WTC11 (cell line): ENCODE measurements at regions not wholly inside any gene's neighbourhood (a gene's known extent, or its start where the extent isn't known, plus 50 kb on each side); places are given as distances from the start of the nearest gene placed in this dataset.

Experiments
- ATAC-seq: fragments of 200-7000 bp; cut with Tn5 transposase; 2 replicates; pipeline ENCODE4 v1.10.0; 2021; ENCODE audit warnings: mild to moderate bottlenecking, moderate library complexity
- CTCF ChIA-PET: fragments of 300-600 bp; sonication (Branson Sonifier 250); formaldehyde crosslinking; loops from one replicate; lab custom pipeline; 2021; ENCODE audit warnings: antibody characterized with exemption; lab: Charles Lee
- POLR2A ChIA-PET: fragments of 350-600 bp; sonication (Branson Sonifier 250); formaldehyde crosslinking; loops from one replicate; lab custom pipeline; 2021; ENCODE audit warnings: antibody characterized with exemption; lab: Charles Lee
- DNase-seq: peaks from one replicate; pipeline ENCODE4 v3.0.0; 2021; ENCODE audit warnings: low spot score
- H3K27ac Mint-ChIP-seq: 2 replicates; pipeline ENCODE4 v1.8.0; 2021; ENCODE audit warnings: mixed read lengths
- H3K27me3 Mint-ChIP-seq: 2 replicates; pipeline ENCODE4 v1.8.0; 2021; ENCODE audit warnings: low read depth, mild to moderate bottlenecking, moderate library complexity, mixed read lengths
- H3K36me3 Mint-ChIP-seq: 2 replicates; pipeline ENCODE4 v1.8.0; 2021; ENCODE audit warnings: mixed read lengths
- H3K4me1 Mint-ChIP-seq: 2 replicates; pipeline ENCODE4 v1.8.0; 2022; ENCODE audit warnings: mixed read lengths
- H3K4me3 Mint-ChIP-seq: 2 replicates; pipeline ENCODE4 v1.8.0; 2021; ENCODE audit warnings: mild to moderate bottlenecking, moderate library complexity, mixed read lengths
- H3K9me3 Mint-ChIP-seq: 2 replicates; pipeline ENCODE4 v1.8.0; 2021; ENCODE audit warnings: mixed read lengths
- CBFB ChIP-seq: sonication (generic); formaldehyde crosslinking; IDR thresholded peaks from 2 replicates; pipeline ENCODE4 v1.8.1; 2022; ENCODE audit warnings: mild to moderate bottlenecking, low read depth, missing genetic modification reagents
- CREB1 ChIP-seq: sonication (generic); formaldehyde crosslinking; IDR thresholded peaks from 2 replicates; pipeline ENCODE4 v1.8.0; 2023; ENCODE audit warnings: mild to moderate bottlenecking, missing genetic modification reagents
- ESRRA ChIP-seq: sonication (generic); formaldehyde crosslinking; IDR thresholded peaks from 2 replicates; pipeline ENCODE4 v1.8.1; 2022; ENCODE audit warnings: mild to moderate bottlenecking, missing genetic modification reagents, borderline replicate concordance
- FOXK1 ChIP-seq: sonication (generic); formaldehyde crosslinking; IDR thresholded peaks from 2 replicates; pipeline ENCODE4 v1.8.0; 2022; ENCODE audit warnings: mild to moderate bottlenecking, moderate library complexity, missing genetic modification reagents
- MYBL2 ChIP-seq: sonication (generic); formaldehyde crosslinking; IDR thresholded peaks from 2 replicates; pipeline ENCODE4 v1.8.1; 2023; ENCODE audit warnings: mild to moderate bottlenecking, moderate library complexity, missing genetic modification reagents
- OVOL2 ChIP-seq: fragments of 250-450 bp; sonication (Bioruptor Pico); IDR thresholded peaks from 2 replicates; pipeline ENCODE4 v1.9.0; 2021; ENCODE audit warnings: mild to moderate bottlenecking, borderline replicate concordance
- RORB ChIP-seq: fragments of 250-450 bp; sonication (Bioruptor Pico); IDR thresholded peaks from 2 replicates; pipeline ENCODE4 v1.9.0; 2021; ENCODE audit warnings: mild to moderate bottlenecking
- SP1 ChIP-seq: sonication (generic); formaldehyde crosslinking; conservative IDR thresholded peaks from 2 replicates; pipeline ENCODE4 v1.8.1; 2022; ENCODE audit warnings: missing genetic modification reagents
- ZBTB21 ChIP-seq: sonication (generic); formaldehyde crosslinking; IDR thresholded peaks from 2 replicates; pipeline ENCODE4 v1.8.1; 2023; ENCODE audit warnings: mild to moderate bottlenecking, missing genetic modification reagents, borderline replicate concordance
- ZNF219 ChIP-seq: sonication (generic); formaldehyde crosslinking; IDR thresholded peaks from 2 replicates; pipeline ENCODE4 v1.8.0; 2023; ENCODE audit warnings: missing genetic modification reagents, mild to moderate bottlenecking, borderline replicate concordance
- ZNF396 ChIP-seq: fragments of 250-450 bp; sonication (Bioruptor Pico); IDR thresholded peaks from 2 replicates; pipeline ENCODE4 v1.8.0; 2021; ENCODE audit warnings: mild to moderate bottlenecking, moderate library complexity, borderline replicate concordance
- TF ChIP-seq, protein P1 (sequence below): sonication (generic); formaldehyde crosslinking; IDR thresholded peaks from 2 replicates; pipeline ENCODE4 v1.8.0; 2023; ENCODE audit warnings: missing genetic modification reagents, mild to moderate bottlenecking, borderline replicate concordance
- TF ChIP-seq, protein P2 (sequence below): sonication (generic); formaldehyde crosslinking; IDR thresholded peaks from 2 replicates; pipeline ENCODE4 v1.8.1; 2022; ENCODE audit warnings: missing genetic modification reagents, borderline replicate concordance
- TF ChIP-seq, protein P3 (sequence below): sonication (generic); formaldehyde crosslinking; IDR thresholded peaks from 2 replicates; pipeline ENCODE4 v1.8.0; 2023; ENCODE audit warnings: missing genetic modification reagents
- TF ChIP-seq, protein P4 (sequence below): sonication (generic); formaldehyde crosslinking; IDR thresholded peaks from 2 replicates; pipeline ENCODE4 v1.8.1; 2022; ENCODE audit warnings: low read depth, missing genetic modification reagents, borderline replicate concordance
- TF ChIP-seq, protein P5 (sequence below): sonication (generic); formaldehyde crosslinking; IDR thresholded peaks from 2 replicates; pipeline ENCODE4 v1.8.1; 2023; ENCODE audit warnings: mild to moderate bottlenecking, missing genetic modification reagents, moderate library complexity

- TF ChIP-seq SP1 = no peak
- TF ChIP-seq CREB1 = no peak
- no peak for TF ChIP-seq ZNF396
- TF ChIP-seq ZBTB21 (CRISPR knock-in tag) = no peak
- no peak for TF ChIP-seq ESRRA (CRISPR knock-in tag)
- no peak for TF ChIP-seq FOXK1
- TF ChIP-seq, protein P1, sequence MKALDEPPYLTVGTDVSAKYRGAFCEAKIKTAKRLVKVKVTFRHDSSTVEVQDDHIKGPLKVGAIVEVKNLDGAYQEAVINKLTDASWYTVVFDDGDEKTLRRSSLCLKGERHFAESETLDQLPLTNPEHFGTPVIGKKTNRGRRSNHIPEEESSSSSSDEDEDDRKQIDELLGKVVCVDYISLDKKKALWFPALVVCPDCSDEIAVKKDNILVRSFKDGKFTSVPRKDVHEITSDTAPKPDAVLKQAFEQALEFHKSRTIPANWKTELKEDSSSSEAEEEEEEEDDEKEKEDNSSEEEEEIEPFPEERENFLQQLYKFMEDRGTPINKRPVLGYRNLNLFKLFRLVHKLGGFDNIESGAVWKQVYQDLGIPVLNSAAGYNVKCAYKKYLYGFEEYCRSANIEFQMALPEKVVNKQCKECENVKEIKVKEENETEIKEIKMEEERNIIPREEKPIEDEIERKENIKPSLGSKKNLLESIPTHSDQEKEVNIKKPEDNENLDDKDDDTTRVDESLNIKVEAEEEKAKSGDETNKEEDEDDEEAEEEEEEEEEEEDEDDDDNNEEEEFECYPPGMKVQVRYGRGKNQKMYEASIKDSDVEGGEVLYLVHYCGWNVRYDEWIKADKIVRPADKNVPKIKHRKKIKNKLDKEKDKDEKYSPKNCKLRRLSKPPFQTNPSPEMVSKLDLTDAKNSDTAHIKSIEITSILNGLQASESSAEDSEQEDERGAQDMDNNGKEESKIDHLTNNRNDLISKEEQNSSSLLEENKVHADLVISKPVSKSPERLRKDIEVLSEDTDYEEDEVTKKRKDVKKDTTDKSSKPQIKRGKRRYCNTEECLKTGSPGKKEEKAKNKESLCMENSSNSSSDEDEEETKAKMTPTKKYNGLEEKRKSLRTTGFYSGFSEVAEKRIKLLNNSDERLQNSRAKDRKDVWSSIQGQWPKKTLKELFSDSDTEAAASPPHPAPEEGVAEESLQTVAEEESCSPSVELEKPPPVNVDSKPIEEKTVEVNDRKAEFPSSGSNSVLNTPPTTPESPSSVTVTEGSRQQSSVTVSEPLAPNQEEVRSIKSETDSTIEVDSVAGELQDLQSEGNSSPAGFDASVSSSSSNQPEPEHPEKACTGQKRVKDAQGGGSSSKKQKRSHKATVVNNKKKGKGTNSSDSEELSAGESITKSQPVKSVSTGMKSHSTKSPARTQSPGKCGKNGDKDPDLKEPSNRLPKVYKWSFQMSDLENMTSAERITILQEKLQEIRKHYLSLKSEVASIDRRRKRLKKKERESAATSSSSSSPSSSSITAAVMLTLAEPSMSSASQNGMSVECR (CRISPR knock-in tag) = no peak
- TF ChIP-seq MYBL2 = no peak
- no peak for TF ChIP-seq OVOL2 (CRISPR knock-in tag)
- TF ChIP-seq RORB (CRISPR knock-in tag) = no peak
- TF ChIP-seq, protein P2, sequence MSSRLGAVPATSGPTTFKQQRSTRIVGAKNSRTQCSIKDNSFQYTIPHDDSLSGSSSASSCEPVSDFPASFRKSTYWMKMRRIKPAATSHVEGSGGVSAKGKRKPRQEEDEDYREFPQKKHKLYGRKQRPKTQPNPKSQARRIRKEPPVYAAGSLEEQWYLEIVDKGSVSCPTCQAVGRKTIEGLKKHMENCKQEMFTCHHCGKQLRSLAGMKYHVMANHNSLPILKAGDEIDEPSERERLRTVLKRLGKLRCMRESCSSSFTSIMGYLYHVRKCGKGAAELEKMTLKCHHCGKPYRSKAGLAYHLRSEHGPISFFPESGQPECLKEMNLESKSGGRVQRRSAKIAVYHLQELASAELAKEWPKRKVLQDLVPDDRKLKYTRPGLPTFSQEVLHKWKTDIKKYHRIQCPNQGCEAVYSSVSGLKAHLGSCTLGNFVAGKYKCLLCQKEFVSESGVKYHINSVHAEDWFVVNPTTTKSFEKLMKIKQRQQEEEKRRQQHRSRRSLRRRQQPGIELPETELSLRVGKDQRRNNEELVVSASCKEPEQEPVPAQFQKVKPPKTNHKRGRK (CRISPR knock-in tag) = no peak
- TF ChIP-seq, protein P3, sequence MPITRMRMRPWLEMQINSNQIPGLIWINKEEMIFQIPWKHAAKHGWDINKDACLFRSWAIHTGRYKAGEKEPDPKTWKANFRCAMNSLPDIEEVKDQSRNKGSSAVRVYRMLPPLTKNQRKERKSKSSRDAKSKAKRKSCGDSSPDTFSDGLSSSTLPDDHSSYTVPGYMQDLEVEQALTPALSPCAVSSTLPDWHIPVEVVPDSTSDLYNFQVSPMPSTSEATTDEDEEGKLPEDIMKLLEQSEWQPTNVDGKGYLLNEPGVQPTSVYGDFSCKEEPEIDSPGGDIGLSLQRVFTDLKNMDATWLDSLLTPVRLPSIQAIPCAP (CRISPR knock-in tag) = no peak
- TF ChIP-seq, protein P4, sequence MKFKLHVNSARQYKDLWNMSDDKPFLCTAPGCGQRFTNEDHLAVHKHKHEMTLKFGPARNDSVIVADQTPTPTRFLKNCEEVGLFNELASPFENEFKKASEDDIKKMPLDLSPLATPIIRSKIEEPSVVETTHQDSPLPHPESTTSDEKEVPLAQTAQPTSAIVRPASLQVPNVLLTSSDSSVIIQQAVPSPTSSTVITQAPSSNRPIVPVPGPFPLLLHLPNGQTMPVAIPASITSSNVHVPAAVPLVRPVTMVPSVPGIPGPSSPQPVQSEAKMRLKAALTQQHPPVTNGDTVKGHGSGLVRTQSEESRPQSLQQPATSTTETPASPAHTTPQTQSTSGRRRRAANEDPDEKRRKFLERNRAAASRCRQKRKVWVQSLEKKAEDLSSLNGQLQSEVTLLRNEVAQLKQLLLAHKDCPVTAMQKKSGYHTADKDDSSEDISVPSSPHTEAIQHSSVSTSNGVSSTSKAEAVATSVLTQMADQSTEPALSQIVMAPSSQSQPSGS (CRISPR knock-in tag) = no peak
- TF ChIP-seq, protein P5, sequence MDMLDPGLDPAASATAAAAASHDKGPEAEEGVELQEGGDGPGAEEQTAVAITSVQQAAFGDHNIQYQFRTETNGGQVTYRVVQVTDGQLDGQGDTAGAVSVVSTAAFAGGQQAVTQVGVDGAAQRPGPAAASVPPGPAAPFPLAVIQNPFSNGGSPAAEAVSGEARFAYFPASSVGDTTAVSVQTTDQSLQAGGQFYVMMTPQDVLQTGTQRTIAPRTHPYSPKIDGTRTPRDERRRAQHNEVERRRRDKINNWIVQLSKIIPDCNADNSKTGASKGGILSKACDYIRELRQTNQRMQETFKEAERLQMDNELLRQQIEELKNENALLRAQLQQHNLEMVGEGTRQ (CRISPR knock-in tag) = no peak
- TF ChIP-seq CBFB (CRISPR knock-in tag) = no peak
- Mint-ChIP-seq H3K27ac (no peak overlapping the region), H3K4me3 (no peak overlapping the region), H3K4me1 (peaks cover 9% of the 10 kb centered on the region), H3K36me3 (peaks cover 9% of the 10 kb centered on the region), H3K9me3 (peaks cover 15% of the 10 kb centered on the region), H3K27me3 (no peaks in the 10 kb centered on the region; the same call in none of the 2 replicates)
- ChIA-PET POLR2A (no interaction called here), CTCF (no interaction called here)
- no peak for ATAC-seq
- DNase-seq = no peak
Measured at GRCh38 chr2:16763056-16763455, 97.4 kb upstream of the CYRIA start.

- TF ChIP-seq CREB1 (no peak), ZNF219 (CRISPR knock-in tag) (no peak)
- TF ChIP-seq, all 79 proteins: peak for 0
- peaks cover 10% of the 10 kb centered on the region for H3K4me1 Mint-ChIP-seq
- H3K27ac Mint-ChIP-seq = no peak overlapping the region
- no peak overlapping the region for H3K4me3 Mint-ChIP-seq
- ATAC-seq (no peak), DNase-seq (no peak)
- H3K27me3 Mint-ChIP-seq = no peaks in the 10 kb centered on the region; the same call in 1 of the 2 replicates
- no peaks in the 10 kb centered on the region for H3K9me3 Mint-ChIP-seq
- no peaks in the 10 kb centered on the region for H3K36me3 Mint-ChIP-seq
- ChIA-PET CTCF (no interaction called here), POLR2A (no interaction called here)
Measured at GRCh38 chr2:16760426-16760825, 94.8 kb upstream of the CYRIA start.
